ENCODE measurements at regions not wholly inside any gene's neighbourhood (a gene's known extent, or its start where the extent isn't known, plus 50 kb on each side); places are given as distances from the start of the nearest gene placed in this dataset.

DNA sequence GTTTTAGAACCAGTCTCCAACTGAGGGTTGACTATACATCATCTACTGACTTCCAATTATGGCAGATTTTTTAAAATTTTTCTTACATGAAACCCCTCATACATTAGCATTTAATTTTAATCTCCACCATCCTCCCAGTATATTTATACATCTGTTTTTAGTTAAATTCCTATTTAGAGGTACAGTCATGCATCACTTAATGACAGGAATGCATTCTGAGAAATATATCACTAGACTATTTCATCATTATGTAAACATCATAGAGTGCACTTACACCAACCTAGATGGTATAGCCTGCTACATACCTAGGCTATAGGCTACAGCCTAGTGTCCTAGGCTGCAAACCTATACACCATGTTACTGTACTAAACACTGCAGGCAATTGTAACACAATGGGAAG, 316.7 kb upstream of the MARCKS start:
- no peak for DNase-seq

DNA sequence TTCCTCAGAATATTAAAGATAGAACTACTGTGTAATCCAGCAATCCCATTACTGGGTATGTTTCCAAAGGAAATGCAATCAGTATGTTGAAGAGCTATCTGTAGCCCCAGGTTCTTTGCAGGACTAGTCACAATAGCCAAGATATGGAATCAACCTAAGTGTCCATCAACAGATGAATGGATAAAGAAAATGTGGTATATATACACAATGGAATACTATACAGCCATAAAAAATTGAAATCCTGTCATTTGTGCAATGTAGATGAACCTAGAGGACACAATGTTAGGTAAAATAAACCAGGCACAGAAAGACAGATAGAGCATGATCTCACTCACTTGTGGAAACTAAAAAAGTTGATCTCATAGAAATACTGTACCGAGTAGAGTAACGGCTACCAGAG, 306.0 kb upstream of the MARCKS start:
- DNase-seq, result no peak

DNA sequence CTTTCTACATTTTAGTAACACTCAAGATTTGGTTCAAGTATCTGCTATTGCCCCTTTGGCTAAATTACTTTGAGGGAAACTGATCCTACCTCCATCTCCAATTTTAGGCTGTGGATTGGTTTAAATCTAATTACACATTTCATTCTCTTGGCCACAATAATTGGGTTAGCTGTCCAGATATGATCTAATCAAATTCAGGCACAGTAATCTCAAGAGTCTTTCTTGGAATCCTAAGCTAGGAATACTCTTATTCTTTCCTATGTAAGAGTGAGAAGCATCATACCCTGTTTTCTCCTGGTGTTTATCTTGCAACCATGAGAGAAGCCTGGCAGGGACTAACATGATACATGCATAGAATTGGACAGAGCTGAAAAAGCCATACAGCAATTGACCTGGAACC, 300.4 kb upstream of the MARCKS start:
- no peak for DNase-seq

DNA sequence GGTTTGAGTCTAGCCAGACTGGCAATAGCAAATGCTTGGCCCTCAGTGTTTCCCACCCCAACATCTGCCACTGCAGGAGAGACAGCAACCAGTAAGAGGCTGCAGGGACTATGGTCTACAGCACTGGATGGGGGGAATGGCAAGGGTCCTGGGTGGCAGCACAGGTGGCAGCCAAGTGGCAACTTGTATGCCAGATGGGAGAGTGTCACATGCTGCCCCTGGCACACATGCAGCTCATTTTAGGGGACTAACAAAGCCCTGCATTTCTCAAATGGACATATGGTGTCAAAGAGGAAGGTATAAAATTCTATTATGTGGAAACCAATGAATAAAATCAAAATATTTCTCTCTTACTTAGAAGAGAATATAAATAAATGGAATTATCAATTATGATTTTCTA, 298.7 kb upstream of the MARCKS start:
- DNase-seq, result no peak

DNA sequence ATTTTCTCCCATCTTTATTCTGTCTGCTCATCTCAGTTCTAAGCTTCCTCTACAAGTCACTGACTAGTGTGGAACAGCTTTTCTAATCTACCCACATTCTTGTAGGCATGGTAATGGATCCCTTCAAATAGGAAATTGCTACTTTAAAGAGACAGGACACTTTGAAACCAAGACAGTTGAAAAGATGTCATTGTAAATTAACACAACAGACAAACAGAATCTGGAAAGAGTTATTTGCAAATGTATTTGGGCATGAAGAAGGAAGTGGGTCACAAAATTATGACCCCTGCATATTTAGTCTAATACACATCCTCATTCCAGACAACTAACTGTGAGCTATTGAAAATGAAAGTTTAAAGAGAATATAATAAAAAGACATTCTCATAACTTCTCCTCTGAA, 298.2 kb upstream of the MARCKS start:
- no peak for DNase-seq

DNA sequence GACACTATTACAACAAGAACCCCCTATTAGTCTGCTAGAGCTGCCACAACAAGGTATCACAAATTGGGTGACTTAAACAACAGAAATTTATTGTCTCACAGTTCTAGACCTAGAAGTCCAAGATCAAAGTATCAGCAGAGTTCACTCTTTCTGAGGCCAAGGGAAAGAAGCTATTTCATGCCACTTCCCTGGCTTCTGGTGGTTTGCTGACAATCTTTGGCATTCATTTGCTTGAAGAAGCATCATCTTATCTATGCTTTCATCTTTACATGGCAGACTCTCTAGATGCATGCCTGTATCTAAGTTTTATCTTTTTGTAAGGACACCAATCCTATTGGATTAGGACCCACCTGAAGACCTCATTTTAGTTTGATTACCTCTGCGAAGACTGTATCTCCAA, 296.8 kb upstream of the MARCKS start:
- DNase-seq, result no peak

DNA sequence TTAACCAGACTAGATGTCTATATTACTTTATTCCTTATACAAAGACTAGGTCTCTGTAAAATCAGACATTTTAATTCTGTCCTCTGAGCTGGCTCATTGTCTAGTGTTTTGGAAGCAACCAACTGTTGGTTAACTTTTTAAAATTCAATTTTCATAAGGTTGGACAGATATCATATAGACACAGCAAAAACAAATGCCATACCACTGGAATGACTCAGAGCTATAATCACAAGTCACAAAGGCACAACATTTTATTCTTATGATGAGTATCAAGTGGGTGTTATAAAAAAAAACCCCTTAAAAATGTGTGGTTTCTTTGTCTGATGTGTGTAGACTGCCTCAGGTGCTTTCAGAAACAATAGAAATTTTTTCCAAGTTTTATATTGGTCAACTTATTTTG, 296.2 kb upstream of the MARCKS start:
- no peak for DNase-seq

DNA sequence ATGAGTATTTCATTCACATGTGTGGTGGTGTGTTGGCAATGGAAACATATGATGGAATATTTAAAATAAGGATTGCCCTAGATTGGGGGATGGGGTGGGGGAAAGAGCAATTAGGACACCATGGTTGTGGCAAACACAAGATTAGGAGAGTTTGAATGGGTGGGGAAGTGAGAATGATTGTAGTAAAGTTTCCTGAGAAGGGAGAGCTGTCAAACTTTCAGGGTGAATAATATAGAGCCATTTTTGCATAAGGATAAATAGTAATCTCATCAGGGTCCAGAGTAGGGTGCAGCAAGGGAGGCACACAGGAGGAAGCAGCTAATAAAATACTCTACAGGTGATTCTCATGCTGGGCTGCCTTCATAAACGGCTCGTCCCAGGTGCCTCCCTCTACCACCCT, 294.9 kb upstream of the MARCKS start:
- no peak for DNase-seq

DNA sequence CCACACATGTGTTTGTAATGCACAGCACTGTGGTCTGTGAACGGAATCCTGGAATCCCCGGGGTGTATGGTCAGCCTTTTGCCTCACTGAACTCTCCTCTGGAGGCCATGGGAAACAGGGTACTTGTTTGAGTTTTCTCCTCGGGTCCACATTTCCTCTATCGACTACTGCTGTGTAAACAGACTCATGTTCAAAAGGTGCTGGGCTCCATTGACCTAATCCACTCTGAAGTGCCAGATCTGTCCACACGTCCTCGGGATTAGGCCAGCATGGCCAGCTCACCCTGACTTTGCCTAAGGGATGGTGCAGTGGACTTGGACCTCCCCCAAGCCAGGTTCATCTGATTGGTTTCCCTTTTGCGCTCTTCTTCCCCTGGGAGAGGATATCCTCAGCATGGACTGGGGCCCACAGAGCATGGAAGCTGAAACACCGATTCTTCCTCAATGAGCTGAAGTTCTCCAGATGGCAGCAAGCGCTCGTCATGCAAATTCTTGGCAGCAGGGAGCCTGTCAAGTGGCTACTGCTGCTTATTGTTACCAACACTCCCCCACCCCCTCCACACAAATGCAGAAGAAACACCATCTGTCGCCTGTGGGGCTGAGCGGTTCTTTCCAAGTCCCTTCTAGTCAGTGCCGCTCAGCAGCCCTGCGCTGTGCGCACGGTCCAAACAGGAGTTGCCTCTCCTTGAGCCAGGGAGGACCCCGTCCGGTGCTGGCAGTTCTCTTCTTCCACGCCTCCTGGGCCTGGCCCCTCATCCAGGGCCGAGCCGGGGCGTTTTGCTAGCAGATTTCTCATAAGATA, 292.6 kb upstream of the MARCKS start:
- DNase-seq, result no peak

DNA sequence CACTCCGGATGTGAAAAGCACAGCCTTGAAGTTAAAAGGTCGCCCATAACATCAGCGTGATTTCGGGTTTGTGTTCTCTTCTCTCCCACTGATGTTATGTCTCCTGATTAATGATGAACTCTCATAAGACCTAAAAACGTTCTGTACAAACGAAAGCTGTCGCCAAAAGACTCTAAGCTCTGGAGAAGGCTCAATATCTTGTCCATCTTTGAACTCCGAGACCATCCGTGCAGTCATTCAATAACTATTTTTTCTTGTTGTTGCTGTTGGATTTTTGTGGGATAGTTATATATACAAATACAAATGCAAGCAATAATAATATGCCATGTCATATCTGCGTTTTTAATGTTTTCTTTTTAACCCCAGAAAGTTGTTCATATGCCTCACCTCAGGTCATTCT, 291.8 kb upstream of the MARCKS start:
- DNase-seq, result no peak

DNA sequence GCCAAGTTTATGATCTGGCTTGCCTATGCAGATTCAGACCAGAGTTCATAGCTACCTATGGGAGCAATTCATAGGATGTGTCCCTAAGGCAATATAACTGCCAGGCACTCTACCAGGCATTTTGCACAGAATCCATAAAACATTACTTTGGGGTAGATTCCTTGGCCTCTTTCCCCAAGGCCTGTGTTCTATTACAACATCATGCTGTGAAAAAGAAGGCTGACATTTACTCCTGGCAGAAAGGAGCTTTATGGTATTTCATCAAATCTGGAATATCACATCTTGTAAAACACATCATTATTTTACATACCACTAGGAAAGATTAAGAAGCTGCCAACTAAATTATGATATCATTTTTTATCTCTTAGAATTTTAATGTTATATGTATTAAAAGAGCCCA, 287.0 kb upstream of the MARCKS start:
- DNase-seq, result no peak

DNA sequence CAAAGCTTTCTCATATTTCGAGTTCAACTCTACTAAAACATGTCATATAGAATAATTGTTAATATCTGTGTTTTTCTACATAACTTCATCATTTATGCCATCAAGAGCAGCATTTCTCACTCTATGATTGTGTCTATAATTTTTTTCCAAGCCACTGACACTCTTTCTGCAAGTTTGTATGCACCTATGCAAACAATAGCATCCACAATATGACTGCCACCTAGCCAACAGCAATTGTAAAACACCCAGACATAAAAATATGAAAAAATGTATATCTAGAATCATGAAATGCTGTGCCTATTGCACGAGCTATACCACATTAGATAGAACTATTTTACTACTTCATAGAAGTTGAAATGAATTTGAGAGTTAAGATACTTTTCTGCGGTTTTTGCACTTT, 286.5 kb upstream of the MARCKS start:
- no peak for DNase-seq

DNA sequence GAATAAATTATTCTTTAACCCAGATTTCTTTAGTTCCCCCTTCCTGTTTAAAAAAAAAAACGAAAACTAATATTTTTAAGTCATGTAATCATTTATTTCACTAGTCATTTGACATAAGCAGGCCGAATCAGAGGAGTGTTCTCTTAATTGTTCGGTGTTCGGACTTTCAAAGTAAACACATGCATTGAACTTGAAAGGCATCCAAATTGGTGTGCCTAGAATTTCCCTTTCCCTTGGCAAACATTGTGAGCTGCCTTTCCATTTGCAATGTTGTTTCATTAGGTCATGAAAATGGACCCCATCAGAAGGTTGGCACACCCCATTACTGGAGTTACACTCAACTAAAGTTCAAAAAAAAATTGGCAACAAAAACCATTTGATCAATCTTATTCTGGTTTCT, 283.0 kb upstream of the MARCKS start:
- DNase-seq, result no peak

DNA sequence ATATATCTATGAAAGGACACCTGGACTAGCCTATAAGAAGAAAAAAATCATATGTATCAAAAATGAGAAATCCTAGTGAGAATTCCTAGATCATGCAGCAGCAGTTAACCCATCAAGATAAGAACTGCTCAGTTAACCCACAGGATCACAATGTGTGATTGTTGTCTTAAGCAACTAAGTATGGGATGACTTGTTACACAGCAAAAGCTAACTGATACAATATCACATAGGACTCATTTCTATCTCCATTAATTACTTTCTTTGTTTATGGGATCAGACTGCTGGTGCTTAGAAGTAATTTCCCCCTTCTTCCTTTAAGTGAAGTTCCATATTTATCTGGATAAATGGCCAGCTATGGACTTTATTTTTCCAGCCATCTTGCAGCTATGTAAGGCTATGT, 280.8 kb upstream of the MARCKS start:
- no peak for DNase-seq

DNA sequence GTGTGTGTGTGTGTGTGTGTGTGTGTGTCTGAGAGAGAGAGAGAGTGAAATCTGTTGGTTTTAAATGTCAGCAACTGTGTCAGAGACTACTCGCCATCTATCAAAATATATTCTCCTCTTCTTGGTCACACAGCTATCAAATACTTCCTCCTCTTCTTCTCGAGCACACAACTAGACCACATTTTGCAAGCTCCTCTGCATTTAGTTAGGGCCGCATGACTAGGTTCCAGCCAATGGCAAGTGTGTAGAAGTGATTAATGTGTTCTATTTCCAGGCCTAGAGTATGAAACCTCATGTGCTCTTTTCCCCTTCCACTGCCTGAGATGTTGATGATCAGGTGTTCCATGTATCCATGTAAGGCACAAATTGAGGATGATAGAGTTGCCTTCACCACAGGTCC, 278.5 kb upstream of the MARCKS start:
- DNase-seq, result no peak

DNA sequence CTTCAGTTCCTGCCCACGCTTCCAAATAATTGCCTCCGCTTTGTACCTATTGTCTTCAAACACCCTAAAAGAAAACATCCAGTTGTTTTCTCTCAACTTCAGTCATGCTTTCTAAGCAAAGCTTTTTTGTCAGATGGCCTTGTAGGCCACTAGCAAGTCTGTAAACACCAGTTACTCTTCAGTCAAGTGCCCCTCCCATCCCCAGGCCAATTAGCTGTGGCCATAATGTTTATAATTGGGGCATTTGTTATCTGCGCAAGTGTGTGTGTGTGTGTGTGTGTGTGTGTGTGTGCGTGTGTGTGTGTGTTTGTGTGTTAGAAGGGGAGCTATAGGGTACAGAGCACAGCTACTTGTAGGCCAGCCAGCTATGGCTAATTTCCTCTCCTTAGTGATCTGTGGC, 272.4 kb upstream of the MARCKS start:
- DNase-seq, result no peak

DNA sequence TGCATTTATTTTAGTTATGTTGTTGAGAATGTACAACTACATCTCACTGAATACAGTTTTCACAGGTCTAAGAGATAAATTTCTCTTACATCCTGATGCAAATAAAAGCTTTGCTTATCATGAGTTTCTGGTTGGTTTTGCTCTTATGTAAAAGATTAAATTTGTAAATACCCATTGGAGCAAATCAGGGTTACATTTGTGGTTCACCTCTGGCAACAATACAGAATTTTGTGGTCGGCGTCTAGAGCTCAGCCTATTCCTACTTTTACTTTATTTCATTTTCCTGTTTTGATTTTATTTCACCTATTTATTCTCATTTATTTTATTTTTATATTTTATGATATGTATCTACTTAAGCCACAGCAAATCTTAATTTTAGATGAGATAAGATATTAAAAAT, 271.9 kb upstream of the MARCKS start:
- DNase-seq, result no peak

DNA sequence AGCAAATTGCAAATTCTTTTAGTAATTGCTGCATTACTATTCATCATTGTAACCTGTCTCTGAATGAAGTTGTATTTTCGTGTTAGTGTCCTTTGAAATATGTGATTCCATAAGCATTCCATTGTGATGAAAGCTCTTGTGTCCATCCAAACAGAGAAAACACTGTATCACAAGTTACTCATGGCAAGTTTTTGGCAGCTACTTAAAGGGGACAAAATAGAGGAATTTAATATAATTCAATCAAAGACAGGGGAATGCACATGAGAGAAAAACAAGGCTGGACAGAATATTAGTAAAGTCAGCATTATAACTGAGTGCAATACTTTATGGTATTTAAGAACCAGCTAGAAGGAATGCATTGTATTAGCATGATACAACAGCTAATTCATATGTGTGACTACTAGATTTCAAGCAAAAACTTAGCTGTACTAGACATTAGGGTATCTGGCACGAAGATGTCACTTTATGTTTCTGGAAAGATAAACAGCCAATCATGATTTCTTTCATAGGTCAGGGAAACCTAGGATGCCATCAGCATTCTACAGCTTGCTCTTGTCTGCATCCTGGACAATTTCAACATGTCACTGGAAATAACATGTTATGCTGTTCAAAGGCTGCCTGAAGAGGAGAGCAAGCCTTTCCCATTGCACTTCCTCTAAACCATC, 270.6 kb upstream of the MARCKS start:
- DNase-seq, result no peak

DNA sequence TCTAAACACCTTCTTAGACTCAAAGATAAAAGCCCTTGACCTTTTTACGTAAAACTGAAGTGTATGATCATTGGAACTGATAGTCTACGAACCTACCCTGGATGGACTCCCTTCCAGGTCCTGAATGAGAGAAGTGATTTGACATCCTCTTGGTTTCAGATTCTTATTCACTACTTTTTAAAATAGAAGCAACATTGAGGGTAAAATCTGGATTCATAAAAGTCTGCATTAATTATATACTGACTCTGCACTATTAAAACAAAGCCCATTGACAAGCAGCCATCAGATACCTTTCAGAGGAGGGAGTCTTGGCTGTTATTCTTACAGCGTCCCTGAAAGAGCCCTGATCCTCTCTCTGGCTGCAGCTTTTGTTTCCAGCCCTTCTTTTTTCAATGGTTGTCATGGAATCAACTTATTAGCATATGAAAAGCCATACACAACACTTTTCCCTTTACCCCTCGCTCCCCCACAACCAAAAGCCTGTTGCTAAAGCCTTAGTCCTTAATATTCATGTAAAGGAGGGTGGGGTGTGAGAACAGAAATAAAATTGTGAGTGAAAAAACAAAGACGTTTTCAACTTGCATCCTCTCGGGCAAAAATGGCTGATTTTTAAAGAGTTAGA, 270.0 kb upstream of the MARCKS start:
- no peak for DNase-seq

DNA sequence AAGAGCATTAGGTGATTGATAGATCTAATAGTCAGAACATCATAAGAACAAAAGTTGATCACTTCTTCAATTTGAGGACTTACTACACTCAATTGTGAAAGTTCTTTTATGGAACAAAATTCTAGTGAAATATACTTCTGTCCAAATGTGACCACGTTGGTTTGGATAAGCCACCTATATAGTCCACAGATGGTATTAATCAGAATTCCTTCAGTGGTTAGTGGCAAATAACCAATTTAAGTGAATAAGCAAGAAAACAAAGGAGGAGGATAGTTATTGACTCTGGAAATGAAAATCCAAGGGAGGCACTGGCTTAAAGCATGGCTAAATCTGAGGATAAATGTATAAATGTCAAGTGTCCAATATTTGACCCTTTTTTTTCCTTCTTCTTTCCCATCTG, 268.5 kb upstream of the MARCKS start:
- no peak for DNase-seq

DNA sequence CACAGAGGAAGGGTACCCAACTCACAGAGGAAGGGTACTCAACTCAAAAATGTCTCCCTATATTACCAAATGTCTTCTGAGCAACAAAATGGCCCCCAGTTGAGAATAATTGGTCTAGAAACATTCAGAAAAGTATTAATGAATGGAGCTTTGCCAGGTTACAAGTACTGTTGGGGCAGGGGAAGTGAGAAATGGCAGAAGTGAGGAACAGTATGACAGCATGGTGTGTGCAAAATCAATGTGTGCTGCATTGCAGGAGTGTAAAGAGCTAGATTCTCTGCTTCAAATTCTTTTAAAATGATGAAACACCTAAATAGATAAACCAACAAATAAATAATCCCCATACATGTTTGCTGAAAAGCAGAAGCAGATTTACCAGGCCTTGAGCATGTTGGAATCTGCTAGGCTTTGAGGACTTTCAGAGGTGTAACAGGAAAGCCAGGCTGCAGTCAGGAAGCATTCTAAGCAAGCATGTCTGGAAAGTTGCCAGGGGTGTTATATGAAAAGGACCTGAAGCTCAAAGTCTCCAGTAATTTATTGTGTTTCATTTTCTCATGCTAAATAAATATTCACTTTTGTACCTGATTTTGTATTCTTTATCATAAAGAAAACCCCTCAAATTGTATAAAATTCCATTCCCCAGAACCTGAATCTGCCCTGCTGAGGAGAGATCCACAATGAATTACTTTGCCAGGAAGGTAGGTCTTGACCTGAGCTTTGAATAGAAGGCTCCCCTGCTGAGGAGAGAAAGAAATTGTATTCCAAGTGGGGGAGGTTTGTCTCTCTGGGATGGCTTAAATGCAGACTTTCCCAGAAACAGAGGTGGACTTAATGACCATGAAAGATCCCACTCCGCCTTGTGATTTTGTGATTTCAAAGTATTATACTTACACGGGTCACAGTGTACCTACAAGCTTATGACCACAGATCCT, 265.0 kb upstream of the MARCKS start:
- DNase-seq, result no peak

DNA sequence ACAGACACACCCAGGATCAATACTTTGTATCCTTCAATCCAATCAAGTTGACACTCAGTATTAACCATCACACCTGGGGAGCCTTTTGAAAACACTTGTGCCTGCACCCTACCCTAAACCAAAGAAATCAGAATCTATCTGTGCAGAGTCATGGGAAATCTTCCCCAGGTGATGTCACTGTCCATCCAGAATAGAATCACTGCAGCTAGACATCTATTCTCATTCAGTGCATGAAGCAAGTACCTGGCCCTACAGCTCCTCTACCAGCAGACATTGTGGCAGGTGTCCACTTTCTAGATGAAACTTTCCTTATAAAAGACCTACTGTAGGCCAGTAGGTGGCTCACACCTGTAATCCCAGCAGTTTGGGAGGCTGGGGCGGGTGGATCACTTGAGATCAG, 262.4 kb upstream of the MARCKS start:
- DNase-seq, result no peak

DNA sequence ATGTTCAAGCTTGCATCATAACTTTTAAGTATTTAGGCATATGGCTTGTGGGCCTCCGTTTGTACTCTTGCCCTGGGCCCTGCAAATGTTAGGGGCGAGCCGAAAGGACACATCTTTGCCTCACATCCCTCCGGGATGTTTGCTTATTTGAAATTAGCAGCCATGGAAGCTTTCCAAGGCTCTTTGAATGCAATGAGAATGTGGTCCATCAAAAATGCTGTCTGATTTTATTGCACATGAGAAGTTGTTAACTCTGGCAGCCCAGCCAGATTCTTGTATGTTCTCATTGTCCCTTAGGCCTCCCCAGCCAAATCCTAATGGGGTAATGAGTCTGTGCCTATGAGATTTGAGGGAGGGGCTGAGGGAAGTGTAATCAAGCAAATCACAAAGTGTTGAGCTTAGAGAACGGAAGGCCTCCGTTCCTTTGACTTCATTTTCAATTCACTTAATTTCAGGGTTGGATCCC, 261.2 kb upstream of the MARCKS start:
- DNase-seq, result no peak
